SU-DHL-6 (cell line): ENCODE measurements at regions not wholly inside any gene's neighbourhood (a gene's known extent, or its start where the extent isn't known, plus 50 kb on each side); places are given as distances from the start of the nearest gene placed in this dataset.

ENCODE experiments used
- H2AFZ ChIP-seq: fragments of 200-600 bp; sonication (generic); 2 replicates; pipeline ENCODE4 v1.6.1; 2014; ENCODE audit warnings: low read depth, mild to moderate bottlenecking, moderate library complexity, mixed read lengths, antibody characterized with exemption, low read length; ENCODE audit not compliant: severe bottlenecking
- H3F3A ChIP-seq: fragments of 200-600 bp; shearing (Covaris generic); 2 replicates; pipeline ENCODE4 v1.6.0; 2016; ENCODE audit warnings: antibody characterized with exemption, mild to moderate bottlenecking; ENCODE audit not compliant: insufficient read depth
- H3K27ac ChIP-seq: fragments of 200-600 bp; sonication (generic); 2 replicates; pipeline ENCODE4 v1.5.1; 2016; ENCODE audit warnings: low read depth, mild to moderate bottlenecking, low read length, moderate library complexity, mixed read lengths
- H3K27me3 ChIP-seq: fragments of 200-600 bp; sonication (generic), shearing (Covaris generic); 2 replicates; pipeline ENCODE4 v1.6.0; 2014; ENCODE audit warnings: mild to moderate bottlenecking, low read length
- H3K36me3 ChIP-seq: fragments of 200-600 bp; sonication (generic); 2 replicates; pipeline ENCODE4 v1.6.1; 2014; ENCODE audit warnings: mild to moderate bottlenecking, low read length, mixed read lengths
- H3K4me2 ChIP-seq: fragments of 300-600, 200-600 bp; shearing (Covaris generic), sonication (generic); 2 replicates; pipeline ENCODE4 v1.6.0; 2014; ENCODE audit warnings: low read length, low read depth, mild to moderate bottlenecking; ENCODE audit not compliant: poor library complexity, severe bottlenecking
- H3K4me3 ChIP-seq: fragments of 200-600 bp; sonication (generic); 2 replicates; pipeline ENCODE4 v1.5.1; 2014; ENCODE audit warnings: antibody characterized with exemption, low read length, mild to moderate bottlenecking, mixed read lengths; ENCODE audit not compliant: insufficient read depth, poor library complexity, severe bottlenecking
- H3K79me2 ChIP-seq: fragments of 200-600 bp; sonication (generic); 2 replicates; pipeline ENCODE4 v1.6.1; 2014; ENCODE audit warnings: mild to moderate bottlenecking, low read length, moderate library complexity; ENCODE audit not compliant: insufficient read depth
- H3K9ac ChIP-seq: fragments of 200-600 bp; sonication (generic); 2 replicates; pipeline ENCODE4 v1.7.0; 2014; ENCODE audit warnings: mild to moderate bottlenecking, low read length
- H3K9me2 ChIP-seq: fragments of 200-600 bp; sonication (generic); replicated peaks from 2 replicates; pipeline ENCODE4 v1.6.1; 2014; ENCODE audit warnings: low read length; ENCODE audit not compliant: insufficient read depth
- H3K9me3 ChIP-seq: fragments of 200-600 bp; sonication (generic); 2 replicates; pipeline ENCODE4 v1.6.1; 2014; ENCODE audit warnings: low read length, mixed read lengths; ENCODE audit not compliant: insufficient read depth
- H4K20me1 ChIP-seq: fragments of 200-600 bp; sonication (generic); 2 replicates; pipeline ENCODE4 v1.6.1; 2014; ENCODE audit warnings: low read depth, mild to moderate bottlenecking, antibody characterized with exemption, low read length, moderate library complexity, mixed read lengths
- CTCF ChIP-seq: fragments of 200-600 bp; sonication (generic); IDR thresholded peaks from one replicate; pipeline ENCODE4 v1.5.1; 2017; ENCODE audit warnings: antibody characterized with exemption, mild to moderate bottlenecking, low read length, moderate library complexity; ENCODE audit not compliant: insufficient read depth, poor library complexity, severe bottlenecking
- EZH2phosphoT487 ChIP-seq: fragments of 200-600 bp; sonication (generic), shearing (Covaris generic); conservative IDR thresholded peaks from 2 replicates; pipeline ENCODE4 v1.6.1; 2018; ENCODE audit warnings: mild to moderate bottlenecking, antibody characterized with exemption, low read length, moderate library complexity, mixed read lengths

DNA sequence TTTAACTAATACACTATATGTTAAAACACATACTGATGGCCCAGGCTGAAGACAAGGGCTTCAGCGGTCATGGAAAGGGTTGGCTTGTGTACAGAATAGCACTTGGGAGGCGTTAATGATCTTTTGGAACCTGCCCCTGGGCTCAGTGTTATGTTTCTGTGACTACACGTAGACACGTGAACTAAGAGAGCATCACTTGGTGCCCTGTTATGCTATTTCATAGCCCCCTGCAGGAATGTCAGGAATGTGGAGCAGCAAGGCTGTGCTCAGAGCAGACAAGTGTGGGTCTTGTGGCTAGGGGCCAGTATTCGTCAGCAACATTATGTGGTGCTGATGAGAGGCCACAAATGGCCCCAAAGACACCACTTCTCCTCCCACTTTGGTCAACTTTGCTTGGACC lies 132.4 kb downstream of the MAP3K21 start:
- no peak overlapping the region for H3K4me2 ChIP-seq
- no peaks in the 10 kb centered on the region for H3F3A ChIP-seq
- no peak overlapping the region for H2AFZ ChIP-seq
- no peaks in the 10 kb centered on the region for H3K27me3 ChIP-seq
- no peaks in the 10 kb centered on the region for H4K20me1 ChIP-seq
- H3K9me2 ChIP-seq = no peaks in the 10 kb centered on the region
- no peak overlapping the region for H3K9ac ChIP-seq
- no peaks in the 10 kb centered on the region for H3K36me3 ChIP-seq
- no peak overlapping the region for H3K4me3 ChIP-seq
- H3K79me2 ChIP-seq = no peaks in the 10 kb centered on the region
- H3K27ac ChIP-seq = no peak overlapping the region
- H3K9me3 ChIP-seq = no peaks in the 10 kb centered on the region
- TF ChIP-seq CTCF = no peak
- no peak for TF ChIP-seq EZH2phosphoT487

- H3K9me2 ChIP-seq = no peaks in the 10 kb centered on the region
- TF ChIP-seq EZH2phosphoT487 (no peak), CTCF (no peak)
- no peak overlapping the region for H3K4me2 ChIP-seq
- no peak overlapping the region for H3K9ac ChIP-seq
- no peak overlapping the region for H2AFZ ChIP-seq
- H3F3A ChIP-seq = no peaks in the 10 kb centered on the region
- no peaks in the 10 kb centered on the region for H3K79me2 ChIP-seq
- no peak overlapping the region for H3K27ac ChIP-seq
- no peaks in the 10 kb centered on the region for H4K20me1 ChIP-seq
- no peaks in the 10 kb centered on the region for H3K36me3 ChIP-seq
- no peaks in the 10 kb centered on the region for H3K27me3 ChIP-seq
- H3K9me3 ChIP-seq = no peaks in the 10 kb centered on the region
- no peak overlapping the region for H3K4me3 ChIP-seq
Observed at GRCh38 chr1:233460692-233461091, 133.2 kb downstream of the MAP3K21 start.

GRCh38 chr1:233461847-233462246 lies 134.3 kb downstream of the MAP3K21 start:
- H3K4me3 ChIP-seq = no peak overlapping the region
- H2AFZ ChIP-seq = no peak overlapping the region
- H3K9me3 ChIP-seq = no peaks in the 10 kb centered on the region
- no peaks in the 10 kb centered on the region for H3K9me2 ChIP-seq
- no peak overlapping the region for H3K4me2 ChIP-seq
- no peaks in the 10 kb centered on the region for H3F3A ChIP-seq
- TF ChIP-seq CTCF (no peak), EZH2phosphoT487 (no peak)
- no peak overlapping the region for H3K9ac ChIP-seq
- no peaks in the 10 kb centered on the region for H3K27me3 ChIP-seq
- no peaks in the 10 kb centered on the region for H4K20me1 ChIP-seq
- no peaks in the 10 kb centered on the region for H3K79me2 ChIP-seq
- no peak overlapping the region for H3K27ac ChIP-seq
- H3K36me3 ChIP-seq = no peaks in the 10 kb centered on the region

- H3F3A ChIP-seq = no peaks in the 10 kb centered on the region
- no peak overlapping the region for H3K4me2 ChIP-seq
- no peak overlapping the region for H2AFZ ChIP-seq
- no peaks in the 10 kb centered on the region for H3K9me3 ChIP-seq
- no peak overlapping the region for H3K9ac ChIP-seq
- no peaks in the 10 kb centered on the region for H4K20me1 ChIP-seq
- no peak overlapping the region for H3K27ac ChIP-seq
- no peak overlapping the region for H3K4me3 ChIP-seq
- no peaks in the 10 kb centered on the region for H3K79me2 ChIP-seq
- H3K9me2 ChIP-seq = no peaks in the 10 kb centered on the region
- H3K27me3 ChIP-seq = no peaks in the 10 kb centered on the region
- H3K36me3 ChIP-seq = no peaks in the 10 kb centered on the region
- TF ChIP-seq CTCF (no peak), EZH2phosphoT487 (no peak)
Observed at GRCh38 chr1:233463333-233463732, 135.8 kb downstream of the MAP3K21 start.
